GM18507 (cell line): ENCODE measurements at regions not wholly inside any gene's neighbourhood (a gene's known extent, or its start where the extent isn't known, plus 50 kb on each side); places are given as distances from the start of the nearest gene placed in this dataset.
"Not testable (repeated sequence)": the region's sequence is repeated elsewhere in the genome, so short reads cannot be mapped to it uniquely, and the experiment has no call there.

Source experiments
- DNase-seq: peaks from one replicate; pipeline ENCODE4 v3.0.0; 2011; ENCODE audit warnings: low read depth; ENCODE audit not compliant: insufficient read length; ENCODE audit errors: extremely low spot score
- FAIRE-seq: peaks from 2 replicates; lab custom pipeline; 2011; peaks lifted over from hg19 to GRCh38; lab: Jason Lieb, UNC

- no peak for FAIRE-seq
- DNase-seq = no peak
These were observed 108.4 kb downstream of the ADRA2C start for GRCh38 chr4:3874525-3875110.

- no peak for FAIRE-seq
- DNase-seq = no peak
These were observed 109.3 kb downstream of the ADRA2C start for GRCh38 chr4:3875466-3875865.

GRCh38 chr4:3876057-3876845 lies 110.1 kb downstream of the ADRA2C start:
- not testable (repeated sequence) for DNase-seq, FAIRE-seq

GRCh38 chr4:3877236-3877635 lies 111.1 kb downstream of the ADRA2C start:
- FAIRE-seq = no peak
- no peak for DNase-seq

GRCh38 chr4:3877868-3878267 lies 111.7 kb downstream of the ADRA2C start:
- FAIRE-seq = no peak

GRCh38 chr4:3878678-3879077 lies 112.5 kb downstream of the ADRA2C start:
- DNase-seq (no peak), FAIRE-seq (no peak)

More at GRCh38 chr4:3877868-3878267, 111.7 kb downstream of the ADRA2C start:
- no peak for DNase-seq

- no peak for FAIRE-seq
These were observed 113.8 kb downstream of the ADRA2C start for GRCh38 chr4:3879681-3880614.

GRCh38 chr4:3880615-3881120 lies 114.5 kb downstream of the ADRA2C start:
- DNase-seq (no peak), FAIRE-seq (peak; percentile 79)

More at GRCh38 chr4:3879681-3880614, 113.8 kb downstream of the ADRA2C start:
- no peak for DNase-seq

- not testable (repeated sequence) for FAIRE-seq, DNase-seq
These were observed 116.2 kb downstream of the ADRA2C start for GRCh38 chr4:3882316-3882885.

GRCh38 chr4:3884261-3884660 lies 118.1 kb downstream of the ADRA2C start:
- not testable (repeated sequence) for FAIRE-seq, DNase-seq

- not testable (repeated sequence) for FAIRE-seq, DNase-seq
These were observed 127.4 kb downstream of the ADRA2C start for GRCh38 chr4:3893590-3893989.

- FAIRE-seq, DNase-seq: not testable (repeated sequence)
These were observed 128.1 kb downstream of the ADRA2C start for GRCh38 chr4:3894086-3894959.

- FAIRE-seq (no peak), DNase-seq (no peak)
These were observed 130.3 kb downstream of the ADRA2C start for GRCh38 chr4:3896441-3896840.

- not testable (repeated sequence) for FAIRE-seq, DNase-seq
These were observed 130.8 kb downstream of the ADRA2C start for GRCh38 chr4:3896871-3897578.

GRCh38 chr4:3898098-3898497 lies 131.9 kb downstream of the ADRA2C start:
- FAIRE-seq (no peak), DNase-seq (no peak)

- not testable (repeated sequence) for DNase-seq, FAIRE-seq
These were observed 132.7 kb downstream of the ADRA2C start for GRCh38 chr4:3898928-3899327.

GRCh38 chr4:3904264-3904955 lies 138.2 kb downstream of the ADRA2C start:
- not testable (repeated sequence) for FAIRE-seq, DNase-seq
